ENCODE measurements at regions not wholly inside any gene's neighbourhood (a gene's known extent, or its start where the extent isn't known, plus 50 kb on each side); places are given as distances from the start of the nearest gene placed in this dataset.

DNA sequence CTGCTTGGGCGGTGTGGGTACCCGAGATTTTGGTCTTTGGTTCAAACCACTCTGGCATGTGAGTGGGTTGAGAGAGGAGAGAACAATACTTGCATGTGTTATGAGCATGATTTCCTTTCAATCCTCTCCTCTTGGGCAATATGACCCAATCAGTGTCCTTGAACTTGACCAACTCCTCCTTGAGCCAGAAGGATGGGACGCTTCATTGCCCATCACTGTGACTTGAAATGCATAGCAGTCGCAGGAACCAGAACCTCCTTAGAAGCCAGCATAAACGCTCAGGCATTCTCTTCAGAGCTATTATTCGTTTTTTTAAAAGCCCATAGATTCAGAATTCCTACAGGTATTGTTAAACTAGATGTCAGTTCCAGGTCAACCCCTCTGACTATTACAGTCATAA lies 367.4 kb downstream of the HAPSTR1 start:
- TF ChIP-seq GABPA (IDR thresholded peaks at IDR 0.05; ENCODE audit: low read depth) (no peak), POLR2AphosphoS5 (IDR thresholded peaks at IDR 0.05; ENCODE audit: low read depth) (no peak), SPI1 (IDR thresholded peaks at IDR 0.05; ENCODE audit: borderline replicate concordance, low read depth) (no peak)
- Histone ChIP-seq H3K27ac (replicated peaks) (no peak overlapping the region), H3K27me3 (ENCODE audit: insufficient read depth, poor library complexity, severe bottlenecking) (no peaks in the 10 kb centered on the region), H3K4me3 (replicated peaks; ENCODE audit: insufficient read depth, low read length) (no peak overlapping the region)
- DNase-seq (ENCODE audit: low read depth in 1 of 2, low spot score in 1 of 2) = no peak

DNA sequence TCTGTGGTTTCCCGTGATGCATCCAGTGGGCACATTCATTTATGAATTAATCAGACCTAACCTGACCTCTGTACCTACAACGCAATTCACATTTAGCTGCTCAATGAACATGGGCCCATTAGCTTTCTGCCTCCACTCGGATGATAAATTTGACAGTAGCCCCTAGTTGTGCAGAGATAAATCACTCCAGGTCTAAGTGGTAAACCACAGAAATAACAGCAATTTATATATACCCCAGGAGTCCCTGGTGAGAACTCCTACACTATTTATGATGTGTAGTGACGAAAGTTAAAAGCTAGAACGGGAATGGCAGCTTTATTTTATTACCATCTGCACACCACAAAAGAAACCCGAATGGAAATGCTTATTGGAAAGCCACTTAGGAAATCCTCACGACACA lies 371.5 kb downstream of the HAPSTR1 start:
- TF ChIP-seq POLR2AphosphoS5 (IDR thresholded peaks at IDR 0.05; ENCODE audit: low read depth) (no peak), SPI1 (IDR thresholded peaks at IDR 0.05; ENCODE audit: borderline replicate concordance, low read depth) (no peak), GABPA (IDR thresholded peaks at IDR 0.05; ENCODE audit: low read depth) (no peak)
- TF ChIP-seq, protein P1, sequence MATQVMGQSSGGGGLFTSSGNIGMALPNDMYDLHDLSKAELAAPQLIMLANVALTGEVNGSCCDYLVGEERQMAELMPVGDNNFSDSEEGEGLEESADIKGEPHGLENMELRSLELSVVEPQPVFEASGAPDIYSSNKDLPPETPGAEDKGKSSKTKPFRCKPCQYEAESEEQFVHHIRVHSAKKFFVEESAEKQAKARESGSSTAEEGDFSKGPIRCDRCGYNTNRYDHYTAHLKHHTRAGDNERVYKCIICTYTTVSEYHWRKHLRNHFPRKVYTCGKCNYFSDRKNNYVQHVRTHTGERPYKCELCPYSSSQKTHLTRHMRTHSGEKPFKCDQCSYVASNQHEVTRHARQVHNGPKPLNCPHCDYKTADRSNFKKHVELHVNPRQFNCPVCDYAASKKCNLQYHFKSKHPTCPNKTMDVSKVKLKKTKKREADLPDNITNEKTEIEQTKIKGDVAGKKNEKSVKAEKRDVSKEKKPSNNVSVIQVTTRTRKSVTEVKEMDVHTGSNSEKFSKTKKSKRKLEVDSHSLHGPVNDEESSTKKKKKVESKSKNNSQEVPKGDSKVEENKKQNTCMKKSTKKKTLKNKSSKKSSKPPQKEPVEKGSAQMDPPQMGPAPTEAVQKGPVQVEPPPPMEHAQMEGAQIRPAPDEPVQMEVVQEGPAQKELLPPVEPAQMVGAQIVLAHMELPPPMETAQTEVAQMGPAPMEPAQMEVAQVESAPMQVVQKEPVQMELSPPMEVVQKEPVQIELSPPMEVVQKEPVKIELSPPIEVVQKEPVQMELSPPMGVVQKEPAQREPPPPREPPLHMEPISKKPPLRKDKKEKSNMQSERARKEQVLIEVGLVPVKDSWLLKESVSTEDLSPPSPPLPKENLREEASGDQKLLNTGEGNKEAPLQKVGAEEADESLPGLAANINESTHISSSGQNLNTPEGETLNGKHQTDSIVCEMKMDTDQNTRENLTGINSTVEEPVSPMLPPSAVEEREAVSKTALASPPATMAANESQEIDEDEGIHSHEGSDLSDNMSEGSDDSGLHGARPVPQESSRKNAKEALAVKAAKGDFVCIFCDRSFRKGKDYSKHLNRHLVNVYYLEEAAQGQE (IDR thresholded peaks at IDR 0.05; ENCODE audit: insufficient replicate concordance, low read depth) = no peak
- TF ChIP-seq, protein P2, sequence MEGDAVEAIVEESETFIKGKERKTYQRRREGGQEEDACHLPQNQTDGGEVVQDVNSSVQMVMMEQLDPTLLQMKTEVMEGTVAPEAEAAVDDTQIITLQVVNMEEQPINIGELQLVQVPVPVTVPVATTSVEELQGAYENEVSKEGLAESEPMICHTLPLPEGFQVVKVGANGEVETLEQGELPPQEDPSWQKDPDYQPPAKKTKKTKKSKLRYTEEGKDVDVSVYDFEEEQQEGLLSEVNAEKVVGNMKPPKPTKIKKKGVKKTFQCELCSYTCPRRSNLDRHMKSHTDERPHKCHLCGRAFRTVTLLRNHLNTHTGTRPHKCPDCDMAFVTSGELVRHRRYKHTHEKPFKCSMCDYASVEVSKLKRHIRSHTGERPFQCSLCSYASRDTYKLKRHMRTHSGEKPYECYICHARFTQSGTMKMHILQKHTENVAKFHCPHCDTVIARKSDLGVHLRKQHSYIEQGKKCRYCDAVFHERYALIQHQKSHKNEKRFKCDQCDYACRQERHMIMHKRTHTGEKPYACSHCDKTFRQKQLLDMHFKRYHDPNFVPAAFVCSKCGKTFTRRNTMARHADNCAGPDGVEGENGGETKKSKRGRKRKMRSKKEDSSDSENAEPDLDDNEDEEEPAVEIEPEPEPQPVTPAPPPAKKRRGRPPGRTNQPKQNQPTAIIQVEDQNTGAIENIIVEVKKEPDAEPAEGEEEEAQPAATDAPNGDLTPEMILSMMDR (IDR thresholded peaks at IDR 0.05; ENCODE audit: insufficient read depth, low read length) = no peak
- DNase-seq (ENCODE audit: low read depth in 1 of 2, low spot score in 1 of 2) = no peak

DNA sequence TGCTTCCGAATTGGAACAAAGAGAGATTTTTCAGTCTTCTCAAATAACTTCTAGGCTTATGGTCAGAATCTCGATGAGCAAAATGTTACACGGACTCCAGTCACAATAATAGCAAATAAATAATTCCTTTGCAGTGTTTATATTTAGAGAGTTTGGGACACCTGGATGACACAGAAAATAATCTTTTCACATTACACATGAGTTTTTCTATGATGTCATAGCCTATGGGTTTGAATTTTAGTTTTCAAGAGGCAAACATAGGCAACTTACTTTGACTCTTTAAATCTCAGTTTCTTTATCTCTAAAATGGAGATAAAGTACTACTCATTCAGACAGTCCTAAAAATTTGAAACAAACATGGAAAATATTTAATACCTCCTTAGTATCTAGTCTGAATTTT lies 372.0 kb downstream of the HAPSTR1 start:
- DNase-seq (ENCODE audit: low read depth in 1 of 2, low spot score in 1 of 2) = no peak
- Histone ChIP-seq H3K27ac (replicated peaks) (no peak overlapping the region), H3K27me3 (ENCODE audit: insufficient read depth, poor library complexity, severe bottlenecking) (no peaks in the 10 kb centered on the region), H3K4me3 (replicated peaks; ENCODE audit: insufficient read depth, low read length) (no peak overlapping the region)
- TF ChIP-seq, protein P1 (IDR thresholded peaks at IDR 0.05; ENCODE audit: insufficient replicate concordance, low read depth) = no peak
- TF ChIP-seq GABPA (IDR thresholded peaks at IDR 0.05; ENCODE audit: low read depth) = no peak
- TF ChIP-seq POLR2AphosphoS5 (IDR thresholded peaks at IDR 0.05; ENCODE audit: low read depth) = no peak
- TF ChIP-seq, protein P2 (IDR thresholded peaks at IDR 0.05; ENCODE audit: insufficient read depth, low read length) = no peak
- TF ChIP-seq SPI1 (IDR thresholded peaks at IDR 0.05; ENCODE audit: borderline replicate concordance, low read depth) = no peak

More for the DNA sequence above, 371.5 kb downstream of the HAPSTR1 start:
- H3K27me3 ChIP-seq (ENCODE audit: insufficient read depth, poor library complexity, severe bottlenecking) = no peaks in the 10 kb centered on the region
- H3K4me3 ChIP-seq (replicated peaks; ENCODE audit: insufficient read depth, low read length) = no peak overlapping the region
- no peak overlapping the region for H3K27ac ChIP-seq (replicated peaks)

DNA sequence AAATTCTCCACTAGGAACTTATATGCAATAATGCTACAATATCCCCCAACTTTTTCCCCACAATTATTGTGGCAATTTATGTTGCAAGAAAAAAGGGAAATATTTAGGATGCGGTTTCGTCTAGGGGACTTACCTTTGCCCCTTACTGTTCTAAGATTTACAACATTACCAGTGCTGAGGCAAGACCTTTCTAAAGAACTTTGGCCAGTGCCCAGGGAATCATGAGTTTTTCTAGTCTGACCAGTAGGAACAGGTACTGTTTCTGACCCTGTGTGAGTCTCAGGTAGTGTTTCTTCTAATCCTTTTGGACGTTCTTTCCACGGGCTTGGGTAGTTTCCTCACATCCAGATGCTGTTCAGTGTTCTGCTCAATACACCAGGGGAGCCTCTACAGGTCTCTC lies 373.7 kb downstream of the HAPSTR1 start:
- no peak overlapping the region for H3K4me3 ChIP-seq (replicated peaks; ENCODE audit: insufficient read depth, low read length)
- H3K27me3 ChIP-seq (ENCODE audit: insufficient read depth, poor library complexity, severe bottlenecking) = no peaks in the 10 kb centered on the region
- TF ChIP-seq POLR2AphosphoS5 (IDR thresholded peaks at IDR 0.05; ENCODE audit: low read depth) = no peak
- no peak for TF ChIP-seq SPI1 (IDR thresholded peaks at IDR 0.05; ENCODE audit: borderline replicate concordance, low read depth)
- TF ChIP-seq, protein P1 (IDR thresholded peaks at IDR 0.05; ENCODE audit: insufficient replicate concordance, low read depth) = no peak
- TF ChIP-seq, protein P2 (IDR thresholded peaks at IDR 0.05; ENCODE audit: insufficient read depth, low read length) = no peak
- TF ChIP-seq GABPA (IDR thresholded peaks at IDR 0.05; ENCODE audit: low read depth) = no peak
- H3K27ac ChIP-seq (replicated peaks) = no peak overlapping the region
- DNase-seq (ENCODE audit: low read depth in 1 of 2, low spot score in 1 of 2) = no peak
